ENCODE measurements at regions not wholly inside any gene's neighbourhood (a gene's known extent, or its start where the extent isn't known, plus 50 kb on each side); places are given as distances from the start of the nearest gene placed in this dataset.

- no peaks in the 10 kb centered on the region for H3K36me3 ChIP-seq (ENCODE audit: control insufficient read depth, insufficient read depth, low read length)
- FAIRE-seq = peak; percentile 66
- DNase-seq (ENCODE audit: low read depth) = no peak
- no peak overlapping the region for H3K4me3 ChIP-seq (ENCODE audit: low read depth, low read length)
- TF ChIP-seq CTCF (IDR thresholded peaks at IDR 0.05; ENCODE audit: insufficient read depth, low read length, severe bottlenecking) = no peak
- H3K27me3 ChIP-seq (ENCODE audit: control insufficient read depth, insufficient read depth, low read length) = no peaks in the 10 kb centered on the region
Measured at GRCh38 chr2:144686518-144687215, 166.7 kb upstream of the ZEB2 start.

- no peaks in the 10 kb centered on the region for H3K36me3 ChIP-seq (ENCODE audit: control insufficient read depth, insufficient read depth, low read length)
- FAIRE-seq = no peak
- TF ChIP-seq CTCF (IDR thresholded peaks at IDR 0.05; ENCODE audit: insufficient read depth, low read length, severe bottlenecking) = no peak
- no peaks in the 10 kb centered on the region for H3K27me3 ChIP-seq (ENCODE audit: control insufficient read depth, insufficient read depth, low read length)
- no peak for DNase-seq (ENCODE audit: low read depth)
- no peak overlapping the region for H3K4me3 ChIP-seq (ENCODE audit: low read depth, low read length)
Measured at GRCh38 chr2:144683966-144684365, 164.0 kb upstream of the ZEB2 start.

- Histone ChIP-seq H3K4me3 (ENCODE audit: low read depth, low read length) (no peak overlapping the region), H3K36me3 (ENCODE audit: control insufficient read depth, insufficient read depth, low read length) (no peaks in the 10 kb centered on the region), H3K27me3 (ENCODE audit: control insufficient read depth, insufficient read depth, low read length) (no peaks in the 10 kb centered on the region)
- DNase-seq (ENCODE audit: low read depth) (no peak), FAIRE-seq (no peak)
- no peak for TF ChIP-seq CTCF (IDR thresholded peaks at IDR 0.05; ENCODE audit: insufficient read depth, low read length, severe bottlenecking)
Measured at GRCh38 chr2:144683107-144683753, 163.3 kb upstream of the ZEB2 start.

- Histone ChIP-seq H3K27me3 (ENCODE audit: control insufficient read depth, insufficient read depth, low read length) (no peaks in the 10 kb centered on the region), H3K4me3 (ENCODE audit: low read depth, low read length) (no peak overlapping the region), H3K36me3 (ENCODE audit: control insufficient read depth, insufficient read depth, low read length) (no peaks in the 10 kb centered on the region)
- no peak for FAIRE-seq
- DNase-seq (ENCODE audit: low read depth) = peak; percentile 51
- TF ChIP-seq CTCF (IDR thresholded peaks at IDR 0.05; ENCODE audit: insufficient read depth, low read length, severe bottlenecking) = no peak
Measured at GRCh38 chr2:144682248-144682647, 162.3 kb upstream of the ZEB2 start.

- Histone ChIP-seq H3K36me3 (ENCODE audit: control insufficient read depth, insufficient read depth, low read length) (no peaks in the 10 kb centered on the region), H3K4me3 (ENCODE audit: low read depth, low read length) (no peak overlapping the region), H3K27me3 (ENCODE audit: control insufficient read depth, insufficient read depth, low read length) (no peaks in the 10 kb centered on the region)
- TF ChIP-seq CTCF (IDR thresholded peaks at IDR 0.05; ENCODE audit: insufficient read depth, low read length, severe bottlenecking) = no peak
- DNase-seq (ENCODE audit: low read depth) = peak; percentile 61
- FAIRE-seq = no peak
Measured at GRCh38 chr2:144681389-144681788, 161.5 kb upstream of the ZEB2 start.

All from bronchial epithelial cell (primary cell).